GM20000 (cell line): ENCODE measurements at regions not wholly inside any gene's neighbourhood (a gene's known extent, or its start where the extent isn't known, plus 50 kb on each side); places are given as distances from the start of the nearest gene placed in this dataset.

ENCODE experiments used
- DNase-seq: peaks from one replicate; pipeline ENCODE4 v3.0.0; 2012; ENCODE audit warnings: low spot score
- TF ChIP-seq, protein P1 (sequence below): IDR thresholded peaks from 2 replicates; pipeline ENCODE4 v1.5.1; 2012; ENCODE audit warnings: mild to moderate bottlenecking, control low read depth; ENCODE audit errors: extremely low read depth, missing control alignments

DNA sequence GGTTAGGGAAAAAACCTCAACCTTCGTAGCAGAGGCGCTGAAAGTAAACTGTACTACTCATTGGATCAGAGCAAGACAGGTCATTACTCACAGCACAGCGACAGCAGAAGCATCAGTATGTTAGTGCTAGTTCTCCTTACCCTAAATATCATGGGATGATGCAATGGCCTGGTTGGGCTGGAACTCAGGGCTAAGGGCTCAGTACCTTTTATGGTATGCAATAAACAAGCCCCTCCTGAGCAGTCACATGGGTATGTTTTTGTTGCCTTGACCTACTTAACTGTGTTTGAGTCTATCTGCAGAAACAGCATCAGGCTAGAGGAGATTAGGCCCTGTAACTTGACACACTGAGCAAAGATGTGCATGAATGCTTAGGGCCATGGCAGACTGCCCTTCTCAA, 369.4 kb upstream of the IMPG1 start:
- DNase-seq: no peak
- TF ChIP-seq, protein P1, sequence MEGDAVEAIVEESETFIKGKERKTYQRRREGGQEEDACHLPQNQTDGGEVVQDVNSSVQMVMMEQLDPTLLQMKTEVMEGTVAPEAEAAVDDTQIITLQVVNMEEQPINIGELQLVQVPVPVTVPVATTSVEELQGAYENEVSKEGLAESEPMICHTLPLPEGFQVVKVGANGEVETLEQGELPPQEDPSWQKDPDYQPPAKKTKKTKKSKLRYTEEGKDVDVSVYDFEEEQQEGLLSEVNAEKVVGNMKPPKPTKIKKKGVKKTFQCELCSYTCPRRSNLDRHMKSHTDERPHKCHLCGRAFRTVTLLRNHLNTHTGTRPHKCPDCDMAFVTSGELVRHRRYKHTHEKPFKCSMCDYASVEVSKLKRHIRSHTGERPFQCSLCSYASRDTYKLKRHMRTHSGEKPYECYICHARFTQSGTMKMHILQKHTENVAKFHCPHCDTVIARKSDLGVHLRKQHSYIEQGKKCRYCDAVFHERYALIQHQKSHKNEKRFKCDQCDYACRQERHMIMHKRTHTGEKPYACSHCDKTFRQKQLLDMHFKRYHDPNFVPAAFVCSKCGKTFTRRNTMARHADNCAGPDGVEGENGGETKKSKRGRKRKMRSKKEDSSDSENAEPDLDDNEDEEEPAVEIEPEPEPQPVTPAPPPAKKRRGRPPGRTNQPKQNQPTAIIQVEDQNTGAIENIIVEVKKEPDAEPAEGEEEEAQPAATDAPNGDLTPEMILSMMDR: no peak

DNA sequence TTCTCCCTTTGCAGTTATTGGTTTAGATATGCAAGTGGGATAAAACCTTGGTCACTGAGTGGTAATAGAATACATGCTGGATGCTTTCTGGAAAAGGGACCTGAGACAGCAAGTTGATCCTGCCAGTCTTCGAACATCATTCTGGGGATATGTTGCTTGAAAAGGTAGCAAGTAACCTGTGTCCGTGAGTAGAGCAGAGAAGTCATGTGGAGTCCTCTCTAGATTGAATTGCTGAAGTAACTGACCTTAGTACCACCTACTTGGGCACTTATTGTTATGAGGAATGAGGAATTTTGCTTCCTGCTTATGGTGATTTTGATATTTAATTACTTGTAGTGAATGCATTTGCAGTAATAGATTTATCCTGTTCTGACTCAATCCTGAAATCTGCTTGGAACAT, 367.3 kb upstream of the IMPG1 start:
- TF ChIP-seq, protein P1: no peak
- DNase-seq: no peak

DNA sequence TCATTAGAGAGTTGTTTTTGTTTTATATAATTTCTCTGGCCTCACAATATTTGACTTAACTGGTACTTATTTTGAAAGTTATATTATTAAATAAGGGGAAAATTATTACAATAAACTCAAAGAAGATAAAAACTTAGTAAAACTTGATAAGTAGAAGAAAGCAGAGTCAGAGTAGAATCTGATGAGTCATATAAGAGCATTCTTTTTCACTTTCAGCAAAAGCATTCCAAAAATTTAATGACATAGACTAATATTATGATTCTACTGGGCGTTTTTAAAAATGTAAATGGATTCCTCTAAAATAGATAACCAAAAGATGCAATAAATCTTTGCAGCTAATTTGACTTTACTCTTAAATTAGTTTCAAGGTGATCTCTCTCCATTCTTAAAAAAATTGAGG, 366.3 kb upstream of the IMPG1 start:
- TF ChIP-seq, protein P1: no peak
- DNase-seq: no peak

DNA sequence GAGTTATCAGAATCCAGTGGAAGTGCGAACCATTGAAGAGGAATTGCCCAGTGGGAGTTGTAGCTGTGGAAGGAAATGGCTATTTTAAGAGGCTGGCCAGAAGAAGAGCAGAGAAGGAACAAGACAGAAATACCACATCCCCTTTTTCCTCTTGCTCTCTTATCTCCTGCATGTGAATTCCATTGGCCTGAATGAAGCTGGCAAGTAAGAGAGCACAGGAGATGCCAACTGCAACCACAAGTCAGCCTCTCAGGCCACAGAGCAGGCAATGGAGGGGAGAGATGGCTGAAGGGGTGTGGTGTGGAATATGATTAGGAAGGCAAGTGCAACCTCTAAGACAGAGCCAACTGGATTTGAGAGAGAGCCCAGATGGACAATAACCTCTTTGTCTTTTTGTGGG, 362.7 kb upstream of the IMPG1 start:
- DNase-seq: no peak
- TF ChIP-seq, protein P1: no peak

DNA sequence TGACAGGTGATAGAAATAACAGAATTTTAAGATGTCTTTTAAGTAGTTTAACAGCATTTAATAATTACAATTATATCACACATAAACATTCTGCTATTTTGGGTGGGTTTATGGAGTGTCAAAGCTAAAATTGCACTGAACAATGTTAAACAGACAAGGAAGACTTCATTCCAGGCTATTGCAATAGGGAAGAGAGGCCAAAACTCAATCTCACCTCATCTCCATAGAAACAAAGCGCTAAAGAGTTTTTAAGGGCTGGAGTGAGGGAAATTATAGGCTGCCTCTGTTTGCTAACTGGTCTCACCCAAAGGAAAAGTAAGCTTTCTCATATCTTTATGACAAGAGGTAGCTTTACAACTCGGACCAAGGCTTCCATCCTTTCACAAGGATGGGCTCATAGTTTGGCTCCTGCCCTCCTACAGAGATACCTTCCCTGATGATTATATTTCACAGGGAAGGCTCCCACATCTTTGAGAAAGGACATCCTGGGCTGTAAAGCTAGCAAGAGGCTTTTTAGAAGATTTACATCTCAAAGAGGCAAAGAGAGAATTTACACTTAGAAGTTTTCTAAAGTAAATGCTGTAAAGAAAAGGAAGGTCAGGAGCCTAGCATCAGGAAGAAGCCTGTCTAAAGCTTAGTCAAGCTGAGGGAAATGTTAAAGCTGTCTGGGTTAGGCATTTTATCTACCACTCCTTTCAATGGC, 350.2 kb upstream of the IMPG1 start:
- TF ChIP-seq, protein P1: no peak
- DNase-seq: no peak

DNA sequence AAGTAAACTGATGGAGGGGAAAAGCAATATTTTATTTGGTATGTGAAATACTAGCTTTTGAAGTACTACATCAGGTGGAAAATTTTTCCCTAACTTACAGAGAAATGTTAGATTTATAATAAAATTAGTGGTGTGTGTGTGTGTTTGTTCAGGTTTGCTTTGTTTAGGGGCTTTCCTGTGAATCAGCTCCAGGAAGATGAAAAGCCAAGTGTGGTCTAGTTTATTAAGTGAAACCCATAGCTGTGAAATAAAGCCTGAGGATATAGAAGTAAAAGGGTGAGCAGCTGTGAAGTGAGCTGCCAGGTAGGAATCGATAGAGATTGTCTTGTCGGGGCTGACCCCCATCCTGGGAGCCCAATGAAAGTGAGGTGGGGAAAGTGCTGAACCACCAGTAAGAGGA, 347.6 kb upstream of the IMPG1 start:
- TF ChIP-seq, protein P1: no peak
- no peak for DNase-seq

DNA sequence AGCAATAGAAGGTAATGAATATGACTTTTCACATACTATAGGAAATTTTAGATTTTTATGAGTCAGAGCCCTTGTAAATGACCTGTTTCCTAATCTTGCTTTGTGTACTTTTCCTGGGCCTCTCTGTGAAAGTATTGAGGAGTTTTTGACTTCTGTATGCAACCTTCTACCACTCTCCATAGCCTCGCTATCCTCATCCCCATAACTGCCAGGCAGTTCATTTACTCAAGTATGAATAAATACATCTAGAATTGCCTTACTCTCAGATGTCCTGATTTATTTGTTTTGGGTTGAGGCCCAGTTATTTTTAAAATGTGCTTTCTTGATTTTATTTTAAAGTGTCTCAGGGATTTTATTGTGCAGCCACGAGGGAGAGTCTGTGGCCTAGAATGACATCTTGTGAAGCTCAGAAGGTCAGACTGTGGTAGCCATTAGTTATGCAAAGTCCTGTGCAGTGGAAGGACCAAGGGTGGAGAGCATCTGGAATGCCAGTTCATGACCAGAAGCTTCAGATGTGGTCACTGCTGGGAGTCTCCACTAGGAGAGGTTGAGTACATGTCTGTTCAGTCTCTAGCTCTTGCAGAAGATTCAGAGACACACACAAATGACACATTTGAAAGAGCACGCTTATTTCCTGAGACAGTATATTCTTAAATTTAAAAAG, 346.2 kb upstream of the IMPG1 start:
- TF ChIP-seq, protein P1: no peak
- DNase-seq: no peak
